H1 (cell line): ENCODE measurements at regions not wholly inside any gene's neighbourhood (a gene's known extent, or its start where the extent isn't known, plus 50 kb on each side); places are given as distances from the start of the nearest gene placed in this dataset.

Source experiments
- CREB1 ChIP-seq: IDR thresholded peaks from 2 replicates; pipeline ENCODE4 v1.6.1; 2012; ENCODE audit warnings: inconsistent platforms
- MAFK ChIP-seq: IDR thresholded peaks from 2 replicates; pipeline ENCODE4 v1.6.1; 2012; ENCODE audit warnings: low read depth, mild to moderate bottlenecking, improper control_type of control experiment, low read length
- POLR2AphosphoS5 ChIP-seq: IDR thresholded peaks from 2 replicates; pipeline ENCODE4 v1.6.1; 2011; ENCODE audit warnings: low read depth, low read length
- RAD21 ChIP-seq, 2 experiments: IDR thresholded peaks in 1 of 2; conservative IDR thresholded peaks in 1 of 2; 2 replicates each; pipeline ENCODE4 v1.6.1; 2011; ENCODE audit warnings: low read depth in 2 of 2, low read length in 2 of 2, improper control_type of control experiment in 1 of 2, inconsistent platforms in 1 of 2, mild to moderate bottlenecking in 1 of 2, moderate library complexity in 1 of 2
- RFX5 ChIP-seq: IDR thresholded peaks from 2 replicates; pipeline ENCODE4 v1.6.1; 2011; ENCODE audit warnings: low read depth, low read length, improper control_type of control experiment, borderline replicate concordance
- SP1 ChIP-seq: IDR thresholded peaks from 2 replicates; pipeline ENCODE4 v1.6.1; 2011; ENCODE audit warnings: low read depth, low read length
- TAF1 ChIP-seq: IDR thresholded peaks from 2 replicates; pipeline ENCODE4 v1.6.1; 2011; ENCODE audit warnings: mild to moderate bottlenecking, low read depth, low read length
- TEAD4 ChIP-seq: IDR thresholded peaks from 2 replicates; pipeline ENCODE4 v1.6.1; 2012; ENCODE audit warnings: low read depth, low read length, inconsistent platforms, mixed read lengths
- USF2 ChIP-seq: IDR thresholded peaks from 2 replicates; pipeline ENCODE4 v1.6.1; 2011; ENCODE audit warnings: low read length, improper control_type of control experiment
- TF ChIP-seq, protein P1 (sequence below), 3 experiments: IDR thresholded peaks; 1 replicate in 2 of 3; 2 replicates in 1 of 3; pipeline versions ENCODE4 v1.5.1 to v1.6.1; 2011; ENCODE audit warnings: low read length in 3 of 3, mild to moderate bottlenecking in 3 of 3, inconsistent platforms in 2 of 3, low read depth in 1 of 3, moderate library complexity in 1 of 3; ENCODE audit not compliant: insufficient read depth in 1 of 3; ENCODE audit errors: control extremely low read depth in 1 of 3

DNA sequence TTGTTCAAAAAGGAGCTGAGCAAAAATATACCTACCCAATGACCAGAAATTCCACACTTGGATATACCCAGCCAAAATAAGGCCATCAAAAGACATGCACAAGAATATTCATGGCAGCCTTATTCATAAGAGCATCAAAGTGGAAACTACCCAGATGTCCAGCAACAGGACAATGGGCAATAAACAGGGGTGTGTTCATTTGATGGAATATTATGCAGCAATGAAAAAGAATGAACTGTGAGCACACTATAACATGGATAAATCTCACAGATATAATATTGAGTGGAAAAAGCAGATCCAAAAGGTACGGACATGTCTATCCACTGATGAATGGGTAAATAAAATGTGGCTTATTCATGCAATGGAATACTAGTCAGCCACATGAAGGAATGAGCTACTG lies 209.2 kb upstream of the LHX5 start:
- TF ChIP-seq RFX5: no peak
- TF ChIP-seq, protein P1, sequence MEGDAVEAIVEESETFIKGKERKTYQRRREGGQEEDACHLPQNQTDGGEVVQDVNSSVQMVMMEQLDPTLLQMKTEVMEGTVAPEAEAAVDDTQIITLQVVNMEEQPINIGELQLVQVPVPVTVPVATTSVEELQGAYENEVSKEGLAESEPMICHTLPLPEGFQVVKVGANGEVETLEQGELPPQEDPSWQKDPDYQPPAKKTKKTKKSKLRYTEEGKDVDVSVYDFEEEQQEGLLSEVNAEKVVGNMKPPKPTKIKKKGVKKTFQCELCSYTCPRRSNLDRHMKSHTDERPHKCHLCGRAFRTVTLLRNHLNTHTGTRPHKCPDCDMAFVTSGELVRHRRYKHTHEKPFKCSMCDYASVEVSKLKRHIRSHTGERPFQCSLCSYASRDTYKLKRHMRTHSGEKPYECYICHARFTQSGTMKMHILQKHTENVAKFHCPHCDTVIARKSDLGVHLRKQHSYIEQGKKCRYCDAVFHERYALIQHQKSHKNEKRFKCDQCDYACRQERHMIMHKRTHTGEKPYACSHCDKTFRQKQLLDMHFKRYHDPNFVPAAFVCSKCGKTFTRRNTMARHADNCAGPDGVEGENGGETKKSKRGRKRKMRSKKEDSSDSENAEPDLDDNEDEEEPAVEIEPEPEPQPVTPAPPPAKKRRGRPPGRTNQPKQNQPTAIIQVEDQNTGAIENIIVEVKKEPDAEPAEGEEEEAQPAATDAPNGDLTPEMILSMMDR (IDR thresholded peaks at IDR 0.05; ENCODE audit: control extremely low read depth in 1 of 3, insufficient read depth in 1 of 3, low read depth in 1 of 3, low read length in 3 of 3): no peak
- no peak for TF ChIP-seq TEAD4
- no peak for TF ChIP-seq USF2
- no peak for TF ChIP-seq POLR2AphosphoS5
- no peak for TF ChIP-seq TAF1
- TF ChIP-seq SP1: no peak
- TF ChIP-seq MAFK: no peak
- TF ChIP-seq RAD21 (IDR thresholded peaks at IDR 0.05 in 1 of 2, conservative IDR thresholded peaks at IDR 0.05 in 1 of 2; ENCODE audit: low read depth in 2 of 2, low read length in 2 of 2): no peak
- no peak for TF ChIP-seq CREB1
